H9 (cell line): ENCODE measurements at regions not wholly inside any gene's neighbourhood (a gene's known extent, or its start where the extent isn't known, plus 50 kb on each side); places are given as distances from the start of the nearest gene placed in this dataset.

ENCODE experiments used
- DNase-seq: peaks from one replicate; pipeline ENCODE4 v3.0.0-alpha.2; 2017
- H2AFZ ChIP-seq: one replicate; pipeline ENCODE4 v1.6.1; 2013; ENCODE audit warnings: mild to moderate bottlenecking, low read length, control low read depth, moderate library complexity
- H2AK5ac ChIP-seq: 2 replicates; pipeline ENCODE4 v1.6.1; 2013; ENCODE audit warnings: low read length, control low read depth, mixed read lengths; ENCODE audit not compliant: insufficient read length
- H2BK120ac ChIP-seq: one replicate; pipeline ENCODE4 v1.6.1; 2013; ENCODE audit warnings: low read depth, mild to moderate bottlenecking, low read length, control low read depth, inconsistent platforms; ENCODE audit not compliant: poor library complexity, severe bottlenecking
- H2BK12ac ChIP-seq: 2 replicates; pipeline ENCODE4 v1.6.1; 2013; ENCODE audit warnings: low read length, control low read depth, mixed read lengths, low read depth; ENCODE audit not compliant: insufficient read length
- H2BK15ac ChIP-seq: 2 replicates; pipeline ENCODE4 v1.6.1; 2013; ENCODE audit warnings: low read depth, low read length, control low read depth
- H2BK20ac ChIP-seq: one replicate; pipeline ENCODE4 v1.6.1; 2013; ENCODE audit warnings: low read depth, mild to moderate bottlenecking, low read length, control low read depth, inconsistent platforms; ENCODE audit not compliant: poor library complexity, severe bottlenecking
- H2BK5ac ChIP-seq: 2 replicates; pipeline ENCODE4 v1.6.1; 2013; ENCODE audit warnings: low read length, control low read depth, mixed read lengths; ENCODE audit not compliant: insufficient read length
- H3K14ac ChIP-seq: 2 replicates; pipeline ENCODE4 v1.6.1; 2013; ENCODE audit warnings: low read length, control low read depth; ENCODE audit not compliant: insufficient read depth
- H3K18ac ChIP-seq: 2 replicates; pipeline ENCODE4 v1.6.1; 2013; ENCODE audit warnings: low read depth, mild to moderate bottlenecking, mixed read lengths, low read length, control low read depth; ENCODE audit not compliant: insufficient read length
- H3K23ac ChIP-seq: 2 replicates; pipeline ENCODE4 v1.6.1; 2013; ENCODE audit warnings: low read length, control low read depth, mixed read lengths, low read depth; ENCODE audit not compliant: insufficient read length
- H3K23me2 ChIP-seq: 2 replicates; pipeline ENCODE4 v1.6.1; 2013; ENCODE audit warnings: low read depth, mild to moderate bottlenecking, mixed read lengths, low read length, control low read depth; ENCODE audit not compliant: insufficient read length, poor library complexity, severe bottlenecking
- H3K27ac ChIP-seq: 2 replicates; pipeline ENCODE4 v1.5.1; 2013; ENCODE audit warnings: low read length, control low read depth, mixed read lengths, low read depth; ENCODE audit not compliant: insufficient read length
- H3K27me3 ChIP-seq: 2 replicates; pipeline ENCODE4 v1.6.1; 2013; ENCODE audit warnings: low read length, control low read depth, inconsistent platforms; ENCODE audit not compliant: insufficient read depth
- H3K4ac ChIP-seq: 2 replicates; pipeline ENCODE4 v1.6.1; 2013; ENCODE audit warnings: low read depth, mild to moderate bottlenecking, control low read depth, inconsistent platforms, low read length, moderate library complexity
- H3K4me1 ChIP-seq: 2 replicates; pipeline ENCODE4 v1.6.1; 2013; ENCODE audit warnings: low read length, control low read depth, inconsistent platforms; ENCODE audit not compliant: insufficient read depth
- H3K4me2 ChIP-seq: 2 replicates; pipeline ENCODE4 v1.6.1; 2013; ENCODE audit warnings: low read length, control low read depth, mixed read lengths; ENCODE audit not compliant: insufficient read length, insufficient read depth
- H3K56ac ChIP-seq: 2 replicates; pipeline ENCODE4 v1.6.1; 2013; ENCODE audit warnings: low read depth, mild to moderate bottlenecking, mixed read lengths, low read length, control low read depth; ENCODE audit not compliant: insufficient read length
- H3K79me1 ChIP-seq: 2 replicates; pipeline ENCODE4 v1.6.1; 2013; ENCODE audit warnings: low read depth, mild to moderate bottlenecking, moderate library complexity, low read length, control low read depth, inconsistent platforms; ENCODE audit not compliant: insufficient read depth, poor library complexity, severe bottlenecking
- H3K79me2 ChIP-seq: 2 replicates; pipeline ENCODE4 v1.6.1; 2013; ENCODE audit warnings: low read length, control low read depth, inconsistent platforms; ENCODE audit not compliant: insufficient read depth
- H3K9ac ChIP-seq: 2 replicates; pipeline ENCODE4 v1.6.1; 2013; ENCODE audit warnings: low read length, control low read depth, mixed read lengths; ENCODE audit not compliant: insufficient read length; ENCODE audit errors: extremely low read depth
- H3K9me3 ChIP-seq: one replicate; pipeline ENCODE4 v1.6.1; 2013; ENCODE audit warnings: low read depth, low read length, inconsistent platforms; ENCODE audit not compliant: control insufficient read depth
- H3T11ph ChIP-seq: one replicate; pipeline ENCODE4 v1.6.1; 2013; ENCODE audit warnings: mild to moderate bottlenecking, low read length, control low read depth, inconsistent platforms
- H4K20me1 ChIP-seq: one replicate; pipeline ENCODE4 v1.6.1; 2013; ENCODE audit not compliant: control insufficient read depth, insufficient read length, insufficient read depth
- H4K5ac ChIP-seq: 2 replicates; pipeline ENCODE4 v1.6.1; 2013; ENCODE audit warnings: low read depth, mild to moderate bottlenecking, mixed read lengths, low read length, control low read depth; ENCODE audit not compliant: insufficient read length
- H4K8ac ChIP-seq: replicated peaks from 2 replicates; pipeline ENCODE4 v1.6.1; 2013; ENCODE audit warnings: low read length, control low read depth, mixed read lengths, low read depth; ENCODE audit not compliant: insufficient read length
- H4K91ac ChIP-seq: 2 replicates; pipeline ENCODE4 v1.6.1; 2013; ENCODE audit warnings: low read depth, mild to moderate bottlenecking, moderate library complexity, mixed read lengths, low read length, control low read depth; ENCODE audit not compliant: insufficient read length
- H3K27ac Mint-ChIP-seq, 3 experiments: 2 replicates in 2 of 3; 3 replicates in 1 of 3; pipeline ENCODE4 v1.8.0; 2020 to 2021; ENCODE audit warnings: mixed read lengths in 3 of 3, mild to moderate bottlenecking in 1 of 3, moderate library complexity in 1 of 3
- H3K27me3 Mint-ChIP-seq: 2 replicates; pipeline ENCODE4 v1.8.0; 2021; ENCODE audit warnings: low read depth, mild to moderate bottlenecking, moderate library complexity, mixed read lengths
- H3K36me3 Mint-ChIP-seq, 3 experiments: 2 replicates in 2 of 3; 3 replicates in 1 of 3; pipeline ENCODE4 v1.8.0; 2020 to 2021; ENCODE audit warnings: low read depth in 3 of 3, mixed read lengths in 3 of 3; ENCODE audit not compliant: insufficient read depth in 1 of 3
- H3K4me1 Mint-ChIP-seq, 2 experiments: 2 replicates each; pipeline ENCODE4 v1.8.0; 2020; ENCODE audit warnings: mixed read lengths in 2 of 2
- H3K4me3 Mint-ChIP-seq, 2 experiments: 2 replicates in 1 of 2; 3 replicates in 1 of 2; pipeline ENCODE4 v1.8.0; 2020 to 2021; ENCODE audit warnings: mild to moderate bottlenecking in 2 of 2, mixed read lengths in 2 of 2, moderate library complexity in 1 of 2
- H3K9me3 Mint-ChIP-seq, 2 experiments: 2 replicates in 1 of 2; 3 replicates in 1 of 2; pipeline ENCODE4 v1.8.0; 2020; ENCODE audit warnings: mild to moderate bottlenecking in 2 of 2, mixed read lengths in 2 of 2, moderate library complexity in 1 of 2
- CTCF ChIP-seq: fragments of 200-600 bp; sonication (generic); conservative IDR thresholded peaks from 3 replicates; pipeline ENCODE4 v1.8.0; 2021; ENCODE audit warnings: antibody characterized with exemption, mild to moderate bottlenecking
- WGBS: extraction: QIAGEN DNeasy Blood & Tissue Kit; methylation state at CpG from one replicate; pipeline ENCODE4 v1.1.7; 2013; ENCODE audit warnings: missing lambda C conversion rate, low lambda C conversion rate, mixed read lengths; ENCODE audit not compliant: insufficient read length; ENCODE audit errors: extremely low coverage; 5-methylcytosine and 5-hydroxymethylcytosine counted together

GRCh38 chr6:140318408-140318807 lies 944.0 kb upstream of the CITED2 start:
- no peak overlapping the region for H3K4me3 Mint-ChIP-seq
- no peak overlapping the region for H4K8ac ChIP-seq
- H2BK12ac ChIP-seq = no peak overlapping the region
- no peak overlapping the region for H3K23ac ChIP-seq
- H3K4me1 ChIP-seq = no peaks in the 10 kb centered on the region; the same call in 1 of the 2 replicates
- no peak overlapping the region for H3K4me2 ChIP-seq
- no peak overlapping the region for H2AK5ac ChIP-seq
- H3K27me3 Mint-ChIP-seq = no peaks in the 10 kb centered on the region
- H3K27ac Mint-ChIP-seq = no peak overlapping the region; a peak in 1 of 7 replicates
- H2AFZ ChIP-seq = no peak overlapping the region
- DNase-seq = no peak
- H3K9me3 Mint-ChIP-seq = no peaks in the 10 kb centered on the region; a peak in 2 of 5 replicates
- peaks cover 0 to 2% (median 0%) of the 10 kb centered on the region in 3 experiments; a peak in 1 of 7 replicates for H3K36me3 Mint-ChIP-seq
- WGBS = no CpG with 5 or more reads among the region's 3 CpGs
- no peak overlapping the region for H3T11ph ChIP-seq
- no peak overlapping the region for H4K5ac ChIP-seq
- TF ChIP-seq CTCF = no peak
- H3K56ac ChIP-seq = no peak overlapping the region
- no peaks in the 10 kb centered on the region for H3K79me1 ChIP-seq
- H2BK15ac ChIP-seq = no peak overlapping the region
- H4K20me1 ChIP-seq = no peaks in the 10 kb centered on the region
- peaks cover 14 to 19% of the 10 kb centered on the region in 2 experiments for H3K4me1 Mint-ChIP-seq
- H4K91ac ChIP-seq = no peak overlapping the region
- H3K23me2 ChIP-seq = no peaks in the 10 kb centered on the region
- no peaks in the 10 kb centered on the region for H3K79me2 ChIP-seq
- H3K4ac ChIP-seq = no peak overlapping the region
- H3K27ac ChIP-seq = no peak overlapping the region
- no peak overlapping the region for H2BK5ac ChIP-seq
- no peak overlapping the region for H3K14ac ChIP-seq
- H3K9ac ChIP-seq = no peak overlapping the region
- no peak overlapping the region for H2BK120ac ChIP-seq
- no peak overlapping the region for H2BK20ac ChIP-seq
- no peaks in the 10 kb centered on the region for H3K9me3 ChIP-seq
- H3K18ac ChIP-seq = no peak overlapping the region
- H3K27me3 ChIP-seq = no peaks in the 10 kb centered on the region
